ENCODE measurements at regions not wholly inside any gene's neighbourhood (a gene's known extent, or its start where the extent isn't known, plus 50 kb on each side); places are given as distances from the start of the nearest gene placed in this dataset.
"Not testable (repeated sequence)": the region's sequence is repeated elsewhere in the genome, so short reads cannot be mapped to it uniquely, and the experiment has no call there.

- no peaks in the 10 kb centered on the region for H3K36me3 ChIP-seq (ENCODE audit: control insufficient read depth in 1 of 2, insufficient read depth in 2 of 2, low read length in 2 of 2)
- H3K27me3 ChIP-seq (ENCODE audit: low read depth, low read length) = no peaks in the 10 kb centered on the region
- H3K27ac ChIP-seq (ENCODE audit: low read length) = no peak overlapping the region
- peaks cover 0 to 16% of the 10 kb centered on the region in 2 donors for H3K4me1 ChIP-seq (ENCODE audit: control insufficient read depth in 1 of 2, insufficient read depth in 2 of 2, low read length in 2 of 2)
- no peaks in the 10 kb centered on the region for H3K9me3 ChIP-seq (ENCODE audit: control insufficient read depth in 1 of 2, low read length in 2 of 2)
- H3K4me3 ChIP-seq (ENCODE audit: low read depth in 1 of 2, low read length in 2 of 2) = no peak overlapping the region
These were observed 96.5 kb upstream of the FGF3 start for GRCh38 chr11:69915501-69916250.

- peaks cover 0 to 16% of the 10 kb centered on the region in 2 donors for H3K4me1 ChIP-seq (ENCODE audit: control insufficient read depth in 1 of 2, insufficient read depth in 2 of 2, low read length in 2 of 2)
- not testable (repeated sequence) for H3K4me3 ChIP-seq (ENCODE audit: low read depth in 1 of 2, low read length in 2 of 2); H3K36me3 ChIP-seq (ENCODE audit: control insufficient read depth in 1 of 2, insufficient read depth in 2 of 2, low read length in 2 of 2); H3K9me3 ChIP-seq (ENCODE audit: control insufficient read depth in 1 of 2, low read length in 2 of 2); H3K27ac ChIP-seq (ENCODE audit: low read length); H3K27me3 ChIP-seq (ENCODE audit: low read depth, low read length)
These were observed 97.0 kb upstream of the FGF3 start for GRCh38 chr11:69916251-69916649.

GRCh38 chr11:69916806-69917387, 97.7 kb upstream of the FGF3 start:
- H3K9me3 ChIP-seq (ENCODE audit: control insufficient read depth in 1 of 2, low read length in 2 of 2) = no peaks in the 10 kb centered on the region
- peaks cover 0 to 16% of the 10 kb centered on the region in 2 donors for H3K4me1 ChIP-seq (ENCODE audit: control insufficient read depth in 1 of 2, insufficient read depth in 2 of 2, low read length in 2 of 2)
- H3K27me3 ChIP-seq (ENCODE audit: low read depth, low read length) = no peaks in the 10 kb centered on the region
- no peak overlapping the region for H3K27ac ChIP-seq (ENCODE audit: low read length)
- H3K4me3 ChIP-seq (ENCODE audit: low read depth in 1 of 2, low read length in 2 of 2) = no peak overlapping the region
- H3K36me3 ChIP-seq (ENCODE audit: control insufficient read depth in 1 of 2, insufficient read depth in 2 of 2, low read length in 2 of 2) = no peaks in the 10 kb centered on the region

- peaks cover 0 to 16% of the 10 kb centered on the region in 2 donors for H3K4me1 ChIP-seq (ENCODE audit: control insufficient read depth in 1 of 2, insufficient read depth in 2 of 2, low read length in 2 of 2)
- no peaks in the 10 kb centered on the region for H3K9me3 ChIP-seq (ENCODE audit: control insufficient read depth in 1 of 2, low read length in 2 of 2)
- no peaks in the 10 kb centered on the region for H3K36me3 ChIP-seq (ENCODE audit: control insufficient read depth in 1 of 2, insufficient read depth in 2 of 2, low read length in 2 of 2)
- H3K4me3 ChIP-seq (ENCODE audit: low read depth in 1 of 2, low read length in 2 of 2) = no peak overlapping the region
- no peak overlapping the region for H3K27ac ChIP-seq (ENCODE audit: low read length)
- H3K27me3 ChIP-seq (ENCODE audit: low read depth, low read length) = no peaks in the 10 kb centered on the region
These were observed 98.3 kb upstream of the FGF3 start for GRCh38 chr11:69917529-69917928.

- peaks cover 0 to 16% of the 10 kb centered on the region in 2 donors for H3K4me1 ChIP-seq (ENCODE audit: control insufficient read depth in 1 of 2, insufficient read depth in 2 of 2, low read length in 2 of 2)
- no peak overlapping the region for H3K27ac ChIP-seq (ENCODE audit: low read length)
- H3K9me3 ChIP-seq (ENCODE audit: control insufficient read depth in 1 of 2, low read length in 2 of 2) = no peaks in the 10 kb centered on the region
- no peaks in the 10 kb centered on the region for H3K36me3 ChIP-seq (ENCODE audit: control insufficient read depth in 1 of 2, insufficient read depth in 2 of 2, low read length in 2 of 2)
- no peak overlapping the region for H3K4me3 ChIP-seq (ENCODE audit: low read depth in 1 of 2, low read length in 2 of 2)
- H3K27me3 ChIP-seq (ENCODE audit: low read depth, low read length) = no peaks in the 10 kb centered on the region
These were observed 99.2 kb upstream of the FGF3 start for GRCh38 chr11:69918231-69918937.

GRCh38 chr11:69918938-69919650, 99.9 kb upstream of the FGF3 start:
- Histone ChIP-seq H3K36me3 (ENCODE audit: control insufficient read depth in 1 of 2, insufficient read depth in 2 of 2, low read length in 2 of 2) (no peaks in the 10 kb centered on the region), H3K4me1 (ENCODE audit: control insufficient read depth in 1 of 2, insufficient read depth in 2 of 2, low read length in 2 of 2) (peaks cover 0 to 16% of the 10 kb centered on the region in 2 donors), H3K27me3 (ENCODE audit: low read depth, low read length) (no peaks in the 10 kb centered on the region), H3K4me3 (ENCODE audit: low read depth in 1 of 2, low read length in 2 of 2) (no peak overlapping the region), H3K9me3 (ENCODE audit: control insufficient read depth in 1 of 2, low read length in 2 of 2) (no peaks in the 10 kb centered on the region), H3K27ac (ENCODE audit: low read length) (no peak overlapping the region)

- H3K4me3 ChIP-seq (ENCODE audit: low read depth in 1 of 2, low read length in 2 of 2) = no peak overlapping the region
- H3K36me3 ChIP-seq (ENCODE audit: control insufficient read depth in 1 of 2, insufficient read depth in 2 of 2, low read length in 2 of 2) = no peaks in the 10 kb centered on the region
- no peaks in the 10 kb centered on the region for H3K27me3 ChIP-seq (ENCODE audit: low read depth, low read length)
- no peak overlapping the region for H3K27ac ChIP-seq (ENCODE audit: low read length)
- H3K9me3 ChIP-seq (ENCODE audit: control insufficient read depth in 1 of 2, low read length in 2 of 2) = no peaks in the 10 kb centered on the region
- peaks cover 0 to 14% of the 10 kb centered on the region in 2 donors for H3K4me1 ChIP-seq (ENCODE audit: control insufficient read depth in 1 of 2, insufficient read depth in 2 of 2, low read length in 2 of 2)
These were observed 100.6 kb upstream of the FGF3 start for GRCh38 chr11:69919659-69920344.

- Histone ChIP-seq H3K4me1 (ENCODE audit: control insufficient read depth in 1 of 2, insufficient read depth in 2 of 2, low read length in 2 of 2) (peaks cover 0 to 11% of the 10 kb centered on the region in 2 donors), H3K9me3 (ENCODE audit: control insufficient read depth in 1 of 2, low read length in 2 of 2) (no peaks in the 10 kb centered on the region), H3K4me3 (ENCODE audit: low read depth in 1 of 2, low read length in 2 of 2) (no peak overlapping the region), H3K27ac (ENCODE audit: low read length) (no peak overlapping the region), H3K36me3 (ENCODE audit: control insufficient read depth in 1 of 2, insufficient read depth in 2 of 2, low read length in 2 of 2) (no peaks in the 10 kb centered on the region), H3K27me3 (ENCODE audit: low read depth, low read length) (no peaks in the 10 kb centered on the region)
These were observed 101.3 kb upstream of the FGF3 start for GRCh38 chr11:69920345-69921127.

GRCh38 chr11:69921128-69922014, 102.2 kb upstream of the FGF3 start:
- no peak overlapping the region for H3K4me3 ChIP-seq (ENCODE audit: low read depth in 1 of 2, low read length in 2 of 2)
- peaks cover 7% of the 10 kb centered on the region for H3K27me3 ChIP-seq (ENCODE audit: low read depth, low read length)
- peaks cover 0 to 12% of the 10 kb centered on the region in 2 donors for H3K4me1 ChIP-seq (ENCODE audit: control insufficient read depth in 1 of 2, insufficient read depth in 2 of 2, low read length in 2 of 2)
- no peaks in the 10 kb centered on the region for H3K9me3 ChIP-seq (ENCODE audit: control insufficient read depth in 1 of 2, low read length in 2 of 2)
- H3K27ac ChIP-seq (ENCODE audit: low read length) = no peak overlapping the region
- H3K36me3 ChIP-seq (ENCODE audit: control insufficient read depth in 1 of 2, insufficient read depth in 2 of 2, low read length in 2 of 2) = no peaks in the 10 kb centered on the region

Data from muscle layer of duodenum (tissue), 2 donors.